ENCODE measurements at regions not wholly inside any gene's neighbourhood (a gene's known extent, or its start where the extent isn't known, plus 50 kb on each side); places are given as distances from the start of the nearest gene placed in this dataset.

DNA sequence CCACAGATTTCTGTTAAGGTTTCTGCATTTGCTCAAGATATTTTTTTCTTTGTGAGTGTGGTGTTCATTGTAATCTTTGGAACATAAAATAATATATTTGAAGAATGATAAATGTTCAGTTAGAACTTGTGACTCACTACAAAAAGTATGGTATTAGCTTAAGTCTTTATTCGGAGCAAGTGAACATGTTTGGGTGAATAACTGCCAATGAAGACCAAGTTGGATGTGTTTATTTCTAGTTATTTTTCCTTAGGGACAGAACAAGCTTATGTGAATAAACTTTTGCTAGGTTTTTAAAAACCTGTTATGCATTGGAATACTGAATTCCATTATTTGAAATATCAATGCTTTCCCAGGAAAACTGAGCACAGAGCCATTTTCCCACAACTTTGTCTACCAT is 418.6 kb downstream of the SLCO4C1 start:
- TF ChIP-seq, protein P1, sequence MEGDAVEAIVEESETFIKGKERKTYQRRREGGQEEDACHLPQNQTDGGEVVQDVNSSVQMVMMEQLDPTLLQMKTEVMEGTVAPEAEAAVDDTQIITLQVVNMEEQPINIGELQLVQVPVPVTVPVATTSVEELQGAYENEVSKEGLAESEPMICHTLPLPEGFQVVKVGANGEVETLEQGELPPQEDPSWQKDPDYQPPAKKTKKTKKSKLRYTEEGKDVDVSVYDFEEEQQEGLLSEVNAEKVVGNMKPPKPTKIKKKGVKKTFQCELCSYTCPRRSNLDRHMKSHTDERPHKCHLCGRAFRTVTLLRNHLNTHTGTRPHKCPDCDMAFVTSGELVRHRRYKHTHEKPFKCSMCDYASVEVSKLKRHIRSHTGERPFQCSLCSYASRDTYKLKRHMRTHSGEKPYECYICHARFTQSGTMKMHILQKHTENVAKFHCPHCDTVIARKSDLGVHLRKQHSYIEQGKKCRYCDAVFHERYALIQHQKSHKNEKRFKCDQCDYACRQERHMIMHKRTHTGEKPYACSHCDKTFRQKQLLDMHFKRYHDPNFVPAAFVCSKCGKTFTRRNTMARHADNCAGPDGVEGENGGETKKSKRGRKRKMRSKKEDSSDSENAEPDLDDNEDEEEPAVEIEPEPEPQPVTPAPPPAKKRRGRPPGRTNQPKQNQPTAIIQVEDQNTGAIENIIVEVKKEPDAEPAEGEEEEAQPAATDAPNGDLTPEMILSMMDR (IDR thresholded peaks at IDR 0.05): no peak
- TF ChIP-seq POLR2A (IDR thresholded peaks at IDR 0.05): no peak
